ENCODE measurements at regions not wholly inside any gene's neighbourhood (a gene's known extent, or its start where the extent isn't known, plus 50 kb on each side); places are given as distances from the start of the nearest gene placed in this dataset.

- TF ChIP-seq, protein P1, sequence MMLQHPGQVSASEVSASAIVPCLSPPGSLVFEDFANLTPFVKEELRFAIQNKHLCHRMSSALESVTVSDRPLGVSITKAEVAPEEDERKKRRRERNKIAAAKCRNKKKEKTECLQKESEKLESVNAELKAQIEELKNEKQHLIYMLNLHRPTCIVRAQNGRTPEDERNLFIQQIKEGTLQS (IDR thresholded peaks at IDR 0.05; ENCODE audit: insufficient read depth, low read depth, low read length) = no peak
- TF ChIP-seq CTCF (IDR thresholded peaks at IDR 0.05; ENCODE audit: control extremely low read depth in 1 of 3, insufficient read depth in 1 of 3, low read depth in 1 of 3, low read length in 3 of 3) = no peak
- TF ChIP-seq YY1 (IDR thresholded peaks at IDR 0.05; ENCODE audit: low read depth, low read length) = no peak
- no peak for TF ChIP-seq JUND (IDR thresholded peaks at IDR 0.05; ENCODE audit: low read length)
- TF ChIP-seq TBP (IDR thresholded peaks at IDR 0.05; ENCODE audit: low read depth, low read length) = no peak
These were observed 441.3 kb upstream of the CDH20 start for GRCh38 chr18:60891936-60892335.

All from H1 (cell line).